A673 (cell line): ENCODE measurements at regions not wholly inside any gene's neighbourhood (a gene's known extent, or its start where the extent isn't known, plus 50 kb on each side); places are given as distances from the start of the nearest gene placed in this dataset.

Source experiments
- BruUV-seq: library from RNA; stranded (reverse); fragments of 400-500 nt; replicated peaks from 2 replicates; lab custom pipeline; 2021; lab: Mats Ljungman, UMichigan
- CTCF ChIA-PET: fragments of 300-600 bp; sonication (Branson Sonifier 250); formaldehyde crosslinking; loops from one replicate; lab custom pipeline; 2022; ENCODE audit warnings: antibody characterized with exemption; lab: Charles Lee
- POLR2A ChIA-PET: fragments of 300-600 bp; sonication (Branson Sonifier 250); formaldehyde crosslinking; loops from one replicate; lab custom pipeline; 2022; ENCODE audit warnings: antibody characterized with exemption; ENCODE audit not compliant: low non-redundant PET; lab: Charles Lee
- DNase-seq: peaks from one replicate; pipeline ENCODE4 v3.0.0-alpha.2; 2015; ENCODE audit warnings: low spot score
- H3K27ac ChIP-seq: fragments of 200-600 bp; sonication (generic); 2 replicates; pipeline ENCODE4 v1.5.1; 2016; ENCODE audit warnings: mixed run types, low read depth, mild to moderate bottlenecking, mixed read lengths, antibody characterized with exemption, low read length; ENCODE audit not compliant: poor library complexity, severe bottlenecking
- H3K27me3 ChIP-seq: fragments of 200-600 bp; sonication (generic); replicated peaks from 2 replicates; pipeline ENCODE4 v1.6.1; 2017; ENCODE audit warnings: mixed run types, low read depth, mild to moderate bottlenecking, mixed read lengths, antibody characterized with exemption, low read length; ENCODE audit not compliant: insufficient read depth, poor library complexity
- H3K36me3 ChIP-seq: fragments of 200-600 bp; sonication (generic); 2 replicates; pipeline ENCODE4 v1.6.1; 2016; ENCODE audit warnings: mixed run types, mild to moderate bottlenecking, mixed read lengths, antibody characterized with exemption, low read length; ENCODE audit not compliant: insufficient read depth, poor library complexity, severe bottlenecking
- H3K4me1 ChIP-seq: fragments of 200-600 bp; sonication (generic); 2 replicates; pipeline ENCODE4 v1.6.1; 2017; ENCODE audit warnings: mixed run types, mild to moderate bottlenecking, mixed read lengths, antibody characterized with exemption, low read length; ENCODE audit not compliant: insufficient read depth, poor library complexity, severe bottlenecking
- H3K4me3 ChIP-seq: fragments of 200-600 bp; sonication (generic); 2 replicates; pipeline ENCODE4 v1.5.1; 2016; ENCODE audit warnings: low read depth, mixed run types, mild to moderate bottlenecking, mixed read lengths, low read length; ENCODE audit not compliant: poor library complexity, severe bottlenecking
- H3K9me3 ChIP-seq: fragments of 200-600 bp; sonication (generic); 2 replicates; pipeline ENCODE4 v1.6.1; 2016; ENCODE audit warnings: mixed run types, low read depth, mild to moderate bottlenecking, mixed read lengths, antibody characterized with exemption, low read length; ENCODE audit not compliant: poor library complexity, severe bottlenecking
- EZH2 ChIP-seq: fragments of 200-600 bp; sonication (generic); IDR thresholded peaks from 2 replicates; pipeline ENCODE4 v1.6.1; 2017; ENCODE audit warnings: borderline replicate concordance, low read depth, mild to moderate bottlenecking, mixed read lengths, antibody characterized with exemption, low read length; ENCODE audit not compliant: poor library complexity, severe bottlenecking
- intact Hi-C: fragments of 100-400 bp; cut with micrococcal nuclease; formaldehyde crosslinking; loops from one replicate; pipeline ENCODE4 v1.10.0; 2022; ENCODE audit not compliant: unreplicated experiment
- TF ChIP-seq, protein P1 (sequence below): fragments of 300-800, 200-600 bp; sonication (generic); conservative IDR thresholded peaks from 2 replicates; pipeline ENCODE4 v1.5.1; 2017; ENCODE audit warnings: low read depth, mild to moderate bottlenecking, antibody characterized with exemption, low read length, moderate library complexity, mixed read lengths

GRCh38 chr18:41410006-41410405 is 545.0 kb upstream of the PIK3C3 start:
- ChIA-PET POLR2A (no interaction called here), CTCF (no interaction called here)
- no peaks in the 10 kb centered on the region for H3K36me3 ChIP-seq
- H3K9me3 ChIP-seq: no peaks in the 10 kb centered on the region
- no peak overlapping the region for H3K27ac ChIP-seq
- DNase-seq: peak; percentile 6
- TF ChIP-seq, protein P1, sequence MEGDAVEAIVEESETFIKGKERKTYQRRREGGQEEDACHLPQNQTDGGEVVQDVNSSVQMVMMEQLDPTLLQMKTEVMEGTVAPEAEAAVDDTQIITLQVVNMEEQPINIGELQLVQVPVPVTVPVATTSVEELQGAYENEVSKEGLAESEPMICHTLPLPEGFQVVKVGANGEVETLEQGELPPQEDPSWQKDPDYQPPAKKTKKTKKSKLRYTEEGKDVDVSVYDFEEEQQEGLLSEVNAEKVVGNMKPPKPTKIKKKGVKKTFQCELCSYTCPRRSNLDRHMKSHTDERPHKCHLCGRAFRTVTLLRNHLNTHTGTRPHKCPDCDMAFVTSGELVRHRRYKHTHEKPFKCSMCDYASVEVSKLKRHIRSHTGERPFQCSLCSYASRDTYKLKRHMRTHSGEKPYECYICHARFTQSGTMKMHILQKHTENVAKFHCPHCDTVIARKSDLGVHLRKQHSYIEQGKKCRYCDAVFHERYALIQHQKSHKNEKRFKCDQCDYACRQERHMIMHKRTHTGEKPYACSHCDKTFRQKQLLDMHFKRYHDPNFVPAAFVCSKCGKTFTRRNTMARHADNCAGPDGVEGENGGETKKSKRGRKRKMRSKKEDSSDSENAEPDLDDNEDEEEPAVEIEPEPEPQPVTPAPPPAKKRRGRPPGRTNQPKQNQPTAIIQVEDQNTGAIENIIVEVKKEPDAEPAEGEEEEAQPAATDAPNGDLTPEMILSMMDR: no peak
- no peak for TF ChIP-seq EZH2
- H3K4me1 ChIP-seq: no peaks in the 10 kb centered on the region
- H3K27me3 ChIP-seq: no peaks in the 10 kb centered on the region
- BruUV-seq: no TSS peak
- H3K4me3 ChIP-seq: no peak overlapping the region
- intact Hi-C loops: no loop called here

- TF ChIP-seq, protein P1: no peak
- TF ChIP-seq EZH2: no peak
- H3K27ac ChIP-seq: no peak overlapping the region
- no peaks in the 10 kb centered on the region for H3K9me3 ChIP-seq
- no peaks in the 10 kb centered on the region for H3K27me3 ChIP-seq
- H3K4me3 ChIP-seq: no peak overlapping the region
- intact Hi-C loops: no loop called here
- no peaks in the 10 kb centered on the region for H3K36me3 ChIP-seq
- CTCF ChIA-PET: no interaction called here
- BruUV-seq: no TSS peak
- no peaks in the 10 kb centered on the region for H3K4me1 ChIP-seq
- POLR2A ChIA-PET: no interaction called here
- DNase-seq: no peak
These were observed 548.2 kb upstream of the PIK3C3 start for GRCh38 chr18:41406834-41407233.

GRCh38 chr18:41396861-41397260 is 558.2 kb upstream of the PIK3C3 start:
- ChIA-PET CTCF (no interaction called here), POLR2A (no interaction called here)
- no peak overlapping the region for H3K4me3 ChIP-seq
- no peaks in the 10 kb centered on the region for H3K4me1 ChIP-seq
- intact Hi-C loops: loop anchor here (10.0 kb wide), 1 partner anchor 462 kb away; no protein-coding TSS in a partner anchor
- H3K36me3 ChIP-seq: no peaks in the 10 kb centered on the region
- no peak overlapping the region for H3K27ac ChIP-seq
- peaks cover 3% of the 10 kb centered on the region for H3K27me3 ChIP-seq
- no TSS peak for BruUV-seq
- no peaks in the 10 kb centered on the region for H3K9me3 ChIP-seq
- TF ChIP-seq, protein P1: no peak
- no peak for TF ChIP-seq EZH2
- no peak for DNase-seq
